OCI-LY1 (cell line): ENCODE measurements at regions not wholly inside any gene's neighbourhood (a gene's known extent, or its start where the extent isn't known, plus 50 kb on each side); places are given as distances from the start of the nearest gene placed in this dataset.

ENCODE experiments used
- EZH2 ChIP-seq: fragments of 200-600 bp; sonication (generic), shearing (Covaris generic); IDR thresholded peaks from 2 replicates; pipeline ENCODE4 v1.8.0; 2017; ENCODE audit warnings: borderline replicate concordance, mixed run types, mild to moderate bottlenecking, antibody characterized with exemption, low read length, moderate library complexity, mixed read lengths
- TF ChIP-seq, protein P1 (sequence below): fragments of 200-600 bp; sonication (generic), shearing (Covaris generic); IDR thresholded peaks from 2 replicates; pipeline ENCODE4 v1.5.1; 2017; ENCODE audit warnings: mild to moderate bottlenecking, antibody characterized with exemption, low read length, moderate library complexity, mixed read lengths

DNA sequence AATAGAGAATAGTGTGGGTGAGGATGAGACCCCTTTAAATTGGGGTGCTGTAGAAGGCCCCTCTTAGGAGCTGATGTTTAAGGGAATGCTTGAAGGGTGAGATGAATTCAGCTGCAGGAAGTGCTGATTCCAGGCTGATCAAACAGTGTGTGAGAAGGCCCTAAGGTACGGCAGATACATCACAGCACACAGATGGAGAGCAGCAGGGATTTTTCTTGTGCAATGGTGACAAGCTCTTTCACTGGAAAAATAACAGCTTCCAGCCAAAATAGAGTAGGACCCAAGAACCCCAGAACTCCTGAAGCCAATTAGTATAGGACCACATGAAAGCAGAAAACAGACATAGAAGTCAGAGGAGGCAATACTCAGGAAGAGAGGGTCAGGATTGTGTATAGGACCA, 296.9 kb downstream of the ADRA2A start:
- TF ChIP-seq, protein P1, sequence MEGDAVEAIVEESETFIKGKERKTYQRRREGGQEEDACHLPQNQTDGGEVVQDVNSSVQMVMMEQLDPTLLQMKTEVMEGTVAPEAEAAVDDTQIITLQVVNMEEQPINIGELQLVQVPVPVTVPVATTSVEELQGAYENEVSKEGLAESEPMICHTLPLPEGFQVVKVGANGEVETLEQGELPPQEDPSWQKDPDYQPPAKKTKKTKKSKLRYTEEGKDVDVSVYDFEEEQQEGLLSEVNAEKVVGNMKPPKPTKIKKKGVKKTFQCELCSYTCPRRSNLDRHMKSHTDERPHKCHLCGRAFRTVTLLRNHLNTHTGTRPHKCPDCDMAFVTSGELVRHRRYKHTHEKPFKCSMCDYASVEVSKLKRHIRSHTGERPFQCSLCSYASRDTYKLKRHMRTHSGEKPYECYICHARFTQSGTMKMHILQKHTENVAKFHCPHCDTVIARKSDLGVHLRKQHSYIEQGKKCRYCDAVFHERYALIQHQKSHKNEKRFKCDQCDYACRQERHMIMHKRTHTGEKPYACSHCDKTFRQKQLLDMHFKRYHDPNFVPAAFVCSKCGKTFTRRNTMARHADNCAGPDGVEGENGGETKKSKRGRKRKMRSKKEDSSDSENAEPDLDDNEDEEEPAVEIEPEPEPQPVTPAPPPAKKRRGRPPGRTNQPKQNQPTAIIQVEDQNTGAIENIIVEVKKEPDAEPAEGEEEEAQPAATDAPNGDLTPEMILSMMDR: no peak
- no peak for TF ChIP-seq EZH2
